GM10266 (cell line): ENCODE measurements at regions not wholly inside any gene's neighbourhood (a gene's known extent, or its start where the extent isn't known, plus 50 kb on each side); places are given as distances from the start of the nearest gene placed in this dataset.

Source experiments
- DNase-seq: peaks from one replicate; pipeline ENCODE4 v3.0.0; 2012; ENCODE audit errors: extremely low spot score
- CTCF ChIP-seq: IDR thresholded peaks from 2 replicates; pipeline ENCODE4 v1.5.1; 2012; ENCODE audit warnings: mild to moderate bottlenecking, low read depth; ENCODE audit not compliant: control insufficient read depth, insufficient read depth; ENCODE audit errors: missing control alignments

- TF ChIP-seq CTCF, result no peak
- no peak for DNase-seq
These were observed 157.2 kb upstream of the FOXF1 start for GRCh38 chr16:86353148-86353547.

DNA sequence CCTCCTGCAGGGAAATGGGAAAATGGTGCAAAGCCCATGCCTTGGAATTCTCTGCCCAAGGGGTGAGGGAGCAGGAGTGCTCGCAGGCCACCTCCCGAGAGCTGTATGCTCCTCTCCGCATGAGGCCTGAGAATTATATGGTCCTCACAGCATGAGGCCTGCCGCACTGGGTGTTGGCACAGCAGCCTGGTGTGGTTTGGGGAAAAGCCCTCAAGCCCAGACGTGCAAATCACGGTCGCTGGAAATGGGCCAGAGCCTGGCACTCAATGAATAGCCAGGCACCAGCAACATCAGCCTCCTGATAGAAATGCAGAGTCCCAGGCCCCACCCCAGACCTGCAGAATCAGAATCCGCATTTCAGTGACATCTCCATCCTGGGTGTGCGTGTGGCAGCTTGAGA, 156.4 kb upstream of the FOXF1 start:
- DNase-seq, result no peak
- no peak for TF ChIP-seq CTCF

- DNase-seq, result no peak
- TF ChIP-seq CTCF, result no peak
These were observed 155.4 kb upstream of the FOXF1 start for GRCh38 chr16:86354641-86355513.

- no peak for TF ChIP-seq CTCF
- no peak for DNase-seq
These were observed 154.8 kb upstream of the FOXF1 start for GRCh38 chr16:86355531-86355930.

GRCh38 chr16:86355951-86356350, 154.4 kb upstream of the FOXF1 start:
- no peak for TF ChIP-seq CTCF
- no peak for DNase-seq

DNA sequence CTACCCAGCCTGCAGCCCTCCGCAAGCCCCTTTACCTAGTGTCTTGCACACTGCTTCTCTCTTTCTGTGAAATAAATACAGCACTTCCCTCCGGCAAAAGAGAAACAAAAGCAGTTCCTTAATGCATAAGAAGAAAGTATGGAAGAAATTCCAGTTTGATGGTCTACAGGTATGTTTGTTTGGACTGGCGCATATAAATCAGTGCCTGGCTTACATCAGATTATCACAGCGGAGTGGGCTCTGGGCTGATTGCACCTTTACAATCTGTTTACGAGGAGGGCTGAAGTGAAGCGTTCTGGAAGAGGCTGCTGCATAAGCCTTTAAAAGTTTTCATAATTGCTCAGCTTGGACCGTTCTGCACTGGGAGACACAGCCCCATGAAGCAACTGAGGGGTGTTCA, 153.5 kb upstream of the FOXF1 start:
- no peak for DNase-seq
- no peak for TF ChIP-seq CTCF

- no peak for DNase-seq
- TF ChIP-seq CTCF, result no peak
These were observed 153.0 kb upstream of the FOXF1 start for GRCh38 chr16:86357303-86357702.
